Heart left ventricle (tissue), 16 donors: ENCODE measurements at regions not wholly inside any gene's neighbourhood (a gene's known extent, or its start where the extent isn't known, plus 50 kb on each side); places are given as distances from the start of the nearest gene placed in this dataset.

Experiments used
- ATAC-seq, 4 donors: fragments of 200-7000 bp; cut with Tn5 transposase; one replicate each; pipeline ENCODE4 v1.9.1; 2020 to 2022; ENCODE audit warnings: moderate library complexity in 4 of 4, mild to moderate bottlenecking in 3 of 4, moderate number of reproducible peaks in 1 of 4
- DNase-seq, 5 donors: peaks; one replicate each; pipeline ENCODE4 v3.0.0-alpha.2; 2020
- H3K27ac ChIP-seq, 12 donors: fragments of 200-600 bp; sonication (generic) in 4 of 12; one replicate each; pipeline versions ENCODE4 v1.5.0 to v1.8.0; 2016 to 2022; ENCODE audit warnings: mild to moderate bottlenecking in 2 of 12
- H3K27me3 ChIP-seq, 9 donors: fragments of 200-600 bp; sonication (generic) in 2 of 9; one replicate each; pipeline versions ENCODE4 v1.5.1 to v1.8.0; 2016 to 2022; ENCODE audit warnings: mild to moderate bottlenecking in 3 of 9
- H3K36me3 ChIP-seq, 9 donors: fragments of 200-600 bp; sonication (generic) in 2 of 9; one replicate each; pipeline versions ENCODE4 v1.5.0 to v1.8.0; 2018 to 2022; ENCODE audit warnings: mild to moderate bottlenecking in 2 of 9
- H3K4me1 ChIP-seq, 12 donors: fragments of 200-600 bp; sonication (generic) in 4 of 12; one replicate each; pipeline versions ENCODE4 v1.5.0 to v1.8.0; 2016 to 2022; ENCODE audit warnings: mild to moderate bottlenecking in 3 of 12
- H3K4me3 ChIP-seq, 12 donors: fragments of 200-600 bp; sonication (generic) in 4 of 12; one replicate each; pipeline versions ENCODE4 v1.5.0 to v1.8.0; 2017 to 2022; ENCODE audit warnings: mild to moderate bottlenecking in 9 of 12, moderate library complexity in 4 of 12
- H3K9me3 ChIP-seq, 12 donors: fragments of 200-600 bp; sonication (generic) in 4 of 12; one replicate each; pipeline versions ENCODE4 v1.5.0 to v1.8.0; 2016 to 2022; ENCODE audit warnings: mild to moderate bottlenecking in 1 of 12
- CTCF ChIP-seq, 12 donors: fragments of 200-600 bp; sonication (generic) in 4 of 12; IDR thresholded peaks; one replicate each; pipeline versions ENCODE4 v1.5.0 to v1.8.0; 2018 to 2022; ENCODE audit warnings: antibody characterized with exemption in 12 of 12, mild to moderate bottlenecking in 5 of 12
- POLR2A ChIP-seq, 2 donors: fragments of 450-650 bp; IDR thresholded peaks; one replicate each; pipeline ENCODE4 v1.6.1; 2017; ENCODE audit warnings: antibody characterized with exemption in 2 of 2, mild to moderate bottlenecking in 2 of 2, moderate library complexity in 2 of 2
- WGBS, 4 donors: extraction: QIAGEN DNeasy Blood & Tissue Kit in 2 of 4; methylation state at CpG; one replicate each; pipeline versions ENCODE4 v1.1.5 to v1.1.7; 2013 to 2018; 5-methylcytosine and 5-hydroxymethylcytosine counted together
- intact Hi-C, 10 donors: fragments of 100-400 bp; cut with DNase I; formaldehyde crosslinking; loops; one replicate each; pipeline versions ENCODE4 v1.11.1 to v1.14.2; 2022
- donor health status: ischemic (EF 13 %, LVEDD 7.1; RV severe dilation, severe dysfunction).
- donor health status: healthy with polysubstance abuse.
- donor health status: DM: no; HTN: yes; CAD: no.
- donor health status: DM: no; HTN: no; CAD: no.
- donor health status: ischemic (EF 25% LVEDD 6.9; RV normal size, moderate dysfunction).
- donor health status: ischemic (EF 25% LVEDD 5.7; RV mildly dilated, moderate dysfunction).
- donor health status: healthy.
- donor health status: DM: yes; HTN: yes; CAD: no.
- donor health status: ischemic (EF 35%, LVEDD 5.7; RV mildly dilated, moderate dysfunction).
- donor health status: nonischemic (EF 11% LVEDD 7.7; RV severe dilation, severe dysfunction).
- donor health status: DM: yes; HTN: yes; CAD: no.
- donor health status: PGD.
- donor health status: ischemic (EF 29% LVEDD 5.4; RV normal size, mild dysfunction).
- donor health status: nonischemic (EF 23%, LVEDD 6.1; RV moderate dilation, normal function).

DNA sequence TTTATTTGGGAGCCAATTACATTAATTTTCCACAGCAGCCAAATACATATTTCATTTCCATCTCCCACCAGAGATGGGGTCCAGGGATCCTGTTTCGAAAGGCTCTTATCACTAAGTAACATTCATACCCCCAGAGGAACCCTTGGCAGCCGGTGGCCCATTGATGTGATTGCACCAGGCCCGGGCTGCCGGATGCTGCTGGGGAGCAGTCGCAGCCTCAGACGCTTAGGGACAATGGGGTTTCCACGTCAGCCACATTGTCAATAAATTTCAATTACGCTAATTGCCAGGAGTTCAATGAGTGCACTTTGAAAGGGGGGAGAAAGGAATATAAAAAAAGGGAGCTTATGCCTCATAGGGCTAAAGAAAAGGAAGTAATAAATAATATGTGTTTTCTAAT lies 478.8 kb upstream of the ADAMTS16 start:
- no peak for ATAC-seq

DNA sequence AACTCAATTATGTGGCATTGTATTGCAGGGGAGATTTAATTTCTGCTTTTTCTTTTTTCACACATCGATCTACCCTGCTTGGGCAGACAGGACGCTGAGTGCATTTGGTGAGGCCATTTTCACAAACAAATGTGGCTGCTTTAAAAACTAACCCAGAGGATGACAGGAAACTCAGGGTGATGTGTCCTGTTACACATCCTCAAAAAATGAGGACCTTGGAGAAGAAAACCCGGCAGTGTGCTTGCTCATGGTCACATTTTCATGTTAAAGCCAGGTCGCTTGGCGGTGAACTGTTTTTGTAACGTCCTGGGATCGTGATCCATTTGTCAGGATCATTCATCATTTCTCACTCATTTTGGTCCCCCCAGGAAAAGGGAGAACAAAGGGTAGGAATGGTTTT lies 478.3 kb upstream of the ADAMTS16 start:
- Histone ChIP-seq H3K36me3 (no peaks in the 10 kb centered on the region), H3K27me3 (no peaks in the 10 kb centered on the region), H3K9me3 (no peaks in the 10 kb centered on the region), H3K4me3 (no peak overlapping the region), H3K27ac (no peak overlapping the region), H3K4me1 (no peaks in the 10 kb centered on the region)
- intact Hi-C loops: no loop called here
- DNase-seq (no peak), ATAC-seq (no peak)
- TF ChIP-seq POLR2A (IDR thresholded peaks at IDR 0.05) (no peak), CTCF (IDR thresholded peaks at IDR 0.05) (no peak)
- WGBS, 4 donors: 83 to 89% (median 85%) methylated on average over 7 of the region's 7 CpGs

More for the DNA sequence above, 478.8 kb upstream of the ADAMTS16 start:
- no peak for DNase-seq
- no peaks in the 10 kb centered on the region for H3K4me1 ChIP-seq
- H3K9me3 ChIP-seq: no peaks in the 10 kb centered on the region
- H3K27me3 ChIP-seq: no peaks in the 10 kb centered on the region
- intact Hi-C loops: no loop called here
- H3K36me3 ChIP-seq: no peaks in the 10 kb centered on the region
- 82 to 92% (median 84%) methylated on average over 8 of the region's 8 CpGs for WGBS, 4 donors
- H3K27ac ChIP-seq: no peak overlapping the region
- H3K4me3 ChIP-seq: no peak overlapping the region
- TF ChIP-seq CTCF (IDR thresholded peaks at IDR 0.05) (no peak), POLR2A (IDR thresholded peaks at IDR 0.05) (no peak)

DNA sequence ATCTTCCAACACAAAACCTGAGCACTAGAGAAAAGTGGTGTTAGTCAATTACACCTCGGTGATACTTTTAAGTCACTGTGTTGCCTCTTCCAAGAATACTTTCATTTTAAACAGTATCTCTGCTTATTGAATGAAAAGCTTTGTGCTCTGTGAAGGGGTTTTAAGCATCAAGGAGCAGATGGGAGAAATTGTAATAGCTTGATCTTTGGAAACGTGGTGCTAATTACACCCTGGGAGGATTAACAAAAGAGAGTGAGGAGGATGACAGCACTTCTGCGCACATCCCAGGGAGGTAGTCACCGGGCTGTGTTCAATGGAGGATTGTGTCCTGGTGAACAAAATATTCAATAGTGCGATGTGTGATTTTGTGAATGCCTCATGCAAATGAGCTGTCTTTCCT lies 477.4 kb upstream of the ADAMTS16 start:
- Histone ChIP-seq H3K9me3 (no peaks in the 10 kb centered on the region), H3K4me3 (no peak overlapping the region), H3K27me3 (no peaks in the 10 kb centered on the region), H3K4me1 (no peaks in the 10 kb centered on the region), H3K36me3 (no peaks in the 10 kb centered on the region), H3K27ac (no peak overlapping the region)
- intact Hi-C loops: no loop called here
- 83 to 89% (median 86%) methylated on average over 5 of the region's 5 CpGs for WGBS, 4 donors
- ATAC-seq: no peak
- TF ChIP-seq CTCF (IDR thresholded peaks at IDR 0.05): no peak
- TF ChIP-seq POLR2A (IDR thresholded peaks at IDR 0.05): no peak
- no peak for DNase-seq

- H3K36me3 ChIP-seq: no peaks in the 10 kb centered on the region
- no peak overlapping the region for H3K27ac ChIP-seq
- ATAC-seq (no peak), DNase-seq (no peak)
- H3K4me3 ChIP-seq: no peak overlapping the region
- no peaks in the 10 kb centered on the region for H3K27me3 ChIP-seq
- intact Hi-C loops: no loop called here
- H3K4me1 ChIP-seq: no peaks in the 10 kb centered on the region
- TF ChIP-seq POLR2A (IDR thresholded peaks at IDR 0.05): no peak
- TF ChIP-seq CTCF (IDR thresholded peaks at IDR 0.05): no peak
- H3K9me3 ChIP-seq: no peaks in the 10 kb centered on the region
- WGBS, 4 donors: 82 to 91% (median 85%) methylated on average over 2 of the region's 2 CpGs
Measured at GRCh38 chr5:4665911-4666310, 474.2 kb upstream of the ADAMTS16 start.
